ENCODE measurements at regions not wholly inside any gene's neighbourhood (a gene's known extent, or its start where the extent isn't known, plus 50 kb on each side); places are given as distances from the start of the nearest gene placed in this dataset.

DNA sequence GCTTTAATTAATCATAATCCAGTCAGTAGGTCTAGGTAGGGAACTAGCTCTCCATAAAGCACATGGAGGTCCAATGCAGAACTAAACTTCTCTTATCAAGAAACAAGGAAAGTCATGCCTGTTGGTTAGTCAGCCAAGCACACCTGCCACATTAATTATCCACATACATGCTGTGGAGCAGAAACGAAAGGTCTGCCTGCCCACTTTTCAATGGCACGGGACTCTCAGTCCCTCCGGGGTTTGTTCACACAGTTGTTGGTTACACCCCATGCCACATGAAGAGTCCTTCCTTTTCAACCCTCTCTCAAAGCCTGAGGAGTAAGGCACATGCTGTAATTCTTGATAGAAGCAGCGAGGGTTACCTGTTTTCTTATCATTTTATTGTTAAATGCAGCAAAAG is 1096.4 kb upstream of the MAP3K7 start:
- Histone ChIP-seq H3K36me3 (ENCODE audit: control insufficient read depth, insufficient read depth, low read length) (no peaks in the 10 kb centered on the region), H3K4me1 (ENCODE audit: control insufficient read depth, insufficient read depth, low read length) (no peaks in the 10 kb centered on the region), H3K9ac (ENCODE audit: low read length) (no peak overlapping the region), H3K27me3 (ENCODE audit: control insufficient read depth, insufficient read depth, low read length) (no peaks in the 10 kb centered on the region), H3K4me3 (ENCODE audit: low read length) (no peak overlapping the region), H3K27ac (ENCODE audit: low read depth, low read length) (no peak overlapping the region)

DNA sequence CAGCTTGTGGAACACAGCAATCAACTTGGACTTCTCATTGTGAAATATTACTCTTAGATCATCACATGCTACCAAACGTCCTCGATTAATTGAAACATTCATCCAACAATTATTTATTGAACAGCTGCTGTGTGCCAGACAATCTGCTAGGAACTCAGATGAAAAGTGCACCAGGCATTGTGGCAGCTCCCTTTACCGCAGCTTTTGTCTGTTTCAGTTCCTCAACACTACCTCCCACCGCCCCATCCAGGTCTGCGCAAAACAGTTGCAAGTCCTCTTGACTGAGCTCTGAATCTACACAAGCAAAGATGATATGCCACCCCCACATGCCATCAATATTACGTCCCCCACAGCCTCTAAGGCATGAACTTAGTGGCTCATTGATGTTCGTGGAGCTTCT is 1094.4 kb upstream of the MAP3K7 start:
- Histone ChIP-seq H3K36me3 (ENCODE audit: control insufficient read depth, insufficient read depth, low read length) (no peaks in the 10 kb centered on the region), H3K9ac (ENCODE audit: low read length) (no peak overlapping the region), H3K27me3 (ENCODE audit: control insufficient read depth, insufficient read depth, low read length) (no peaks in the 10 kb centered on the region), H3K4me1 (ENCODE audit: control insufficient read depth, insufficient read depth, low read length) (no peaks in the 10 kb centered on the region), H3K4me3 (ENCODE audit: low read length) (no peak overlapping the region), H3K27ac (ENCODE audit: low read depth, low read length) (no peak overlapping the region)

DNA sequence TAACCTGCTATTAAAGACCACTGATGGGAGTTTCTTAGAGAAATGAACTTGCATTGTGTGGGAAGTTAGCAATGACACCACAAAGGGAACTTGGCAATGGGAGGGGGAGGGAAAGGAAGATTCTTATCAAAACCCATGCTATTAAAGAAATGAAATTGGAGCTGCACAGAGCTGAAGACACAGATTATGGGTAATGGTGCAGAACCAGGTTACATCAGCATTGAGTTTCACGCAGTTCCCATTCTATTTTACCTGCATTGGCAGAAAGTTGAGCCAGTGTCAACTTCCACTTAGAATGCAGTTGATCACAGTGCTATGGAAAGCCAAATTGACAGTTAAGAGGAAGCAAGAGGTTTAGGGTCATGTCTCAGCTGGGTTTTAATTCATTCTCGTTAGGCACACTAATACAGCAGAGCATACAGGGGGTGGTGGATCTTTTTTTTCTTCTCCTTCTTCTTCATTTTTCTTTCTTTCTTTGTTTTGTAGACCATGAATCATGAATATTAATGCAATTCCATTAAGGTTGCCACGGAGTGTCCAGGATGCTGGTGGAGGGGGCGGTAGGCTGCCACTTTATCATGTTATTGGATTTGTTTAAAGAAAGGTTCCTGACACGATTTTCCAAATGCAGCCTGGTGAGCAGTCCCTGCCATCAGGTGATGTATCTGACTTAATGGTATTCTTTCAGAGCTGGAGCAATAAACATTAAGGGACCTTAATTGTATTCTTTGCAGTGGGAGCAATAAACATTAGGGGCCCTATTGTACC is 1092.0 kb upstream of the MAP3K7 start:
- Histone ChIP-seq H3K9ac (ENCODE audit: low read length) (no peak overlapping the region), H3K4me1 (ENCODE audit: control insufficient read depth, insufficient read depth, low read length) (no peaks in the 10 kb centered on the region), H3K27me3 (ENCODE audit: control insufficient read depth, insufficient read depth, low read length) (no peaks in the 10 kb centered on the region), H3K4me3 (ENCODE audit: low read length) (no peak overlapping the region), H3K36me3 (ENCODE audit: control insufficient read depth, insufficient read depth, low read length) (no peaks in the 10 kb centered on the region), H3K27ac (ENCODE audit: low read depth, low read length) (no peak overlapping the region)

DNA sequence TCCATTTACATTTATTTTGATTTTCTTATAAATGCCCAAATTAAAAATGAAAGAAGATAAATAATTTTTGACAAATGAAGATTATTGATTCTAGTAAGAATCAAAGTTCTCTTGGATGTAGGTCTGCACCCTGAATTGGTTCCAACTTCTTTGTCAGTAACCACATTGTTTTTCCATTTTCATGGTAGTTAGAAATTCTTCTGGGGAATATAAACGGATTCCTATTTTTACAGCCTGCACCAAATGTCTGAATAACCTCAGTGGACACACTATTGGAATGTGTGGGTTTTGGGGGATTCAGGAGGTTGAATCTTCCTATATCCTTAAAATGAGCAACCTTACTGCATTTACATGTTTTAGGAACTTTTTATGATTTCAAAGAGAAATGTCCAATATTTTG is 1085.3 kb upstream of the MAP3K7 start:
- H3K4me1 ChIP-seq (ENCODE audit: control insufficient read depth, insufficient read depth, low read length): no peaks in the 10 kb centered on the region
- no peak overlapping the region for H3K4me3 ChIP-seq (ENCODE audit: low read length)
- H3K27ac ChIP-seq (ENCODE audit: low read depth, low read length): no peak overlapping the region
- H3K36me3 ChIP-seq (ENCODE audit: control insufficient read depth, insufficient read depth, low read length): no peaks in the 10 kb centered on the region
- no peak overlapping the region for H3K9ac ChIP-seq (ENCODE audit: low read length)
- no peaks in the 10 kb centered on the region for H3K27me3 ChIP-seq (ENCODE audit: control insufficient read depth, insufficient read depth, low read length)

DNA sequence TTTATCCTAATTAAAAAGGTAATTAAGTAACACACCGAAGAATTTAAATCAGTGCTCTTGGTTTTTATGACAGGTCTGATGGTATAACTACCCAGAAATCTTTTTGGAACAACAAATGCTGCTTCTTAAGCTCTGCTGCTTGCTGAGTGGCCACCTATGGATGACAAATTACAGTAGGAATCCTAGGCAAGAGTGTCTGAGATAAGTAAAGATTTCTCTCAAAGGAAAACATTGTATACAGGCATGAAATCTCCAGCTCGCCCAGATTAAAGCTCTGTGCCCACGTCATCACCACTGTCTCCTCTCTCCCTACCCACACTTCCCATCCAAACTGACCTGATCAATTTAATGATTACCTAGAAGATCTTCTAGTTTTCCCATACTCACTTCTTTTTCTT is 1083.0 kb upstream of the MAP3K7 start:
- no peaks in the 10 kb centered on the region for H3K36me3 ChIP-seq (ENCODE audit: control insufficient read depth, insufficient read depth, low read length)
- H3K9ac ChIP-seq (ENCODE audit: low read length): no peak overlapping the region
- H3K27ac ChIP-seq (ENCODE audit: low read depth, low read length): no peak overlapping the region
- H3K4me3 ChIP-seq (ENCODE audit: low read length): no peak overlapping the region
- H3K4me1 ChIP-seq (ENCODE audit: control insufficient read depth, insufficient read depth, low read length): no peaks in the 10 kb centered on the region
- no peaks in the 10 kb centered on the region for H3K27me3 ChIP-seq (ENCODE audit: control insufficient read depth, insufficient read depth, low read length)

DNA sequence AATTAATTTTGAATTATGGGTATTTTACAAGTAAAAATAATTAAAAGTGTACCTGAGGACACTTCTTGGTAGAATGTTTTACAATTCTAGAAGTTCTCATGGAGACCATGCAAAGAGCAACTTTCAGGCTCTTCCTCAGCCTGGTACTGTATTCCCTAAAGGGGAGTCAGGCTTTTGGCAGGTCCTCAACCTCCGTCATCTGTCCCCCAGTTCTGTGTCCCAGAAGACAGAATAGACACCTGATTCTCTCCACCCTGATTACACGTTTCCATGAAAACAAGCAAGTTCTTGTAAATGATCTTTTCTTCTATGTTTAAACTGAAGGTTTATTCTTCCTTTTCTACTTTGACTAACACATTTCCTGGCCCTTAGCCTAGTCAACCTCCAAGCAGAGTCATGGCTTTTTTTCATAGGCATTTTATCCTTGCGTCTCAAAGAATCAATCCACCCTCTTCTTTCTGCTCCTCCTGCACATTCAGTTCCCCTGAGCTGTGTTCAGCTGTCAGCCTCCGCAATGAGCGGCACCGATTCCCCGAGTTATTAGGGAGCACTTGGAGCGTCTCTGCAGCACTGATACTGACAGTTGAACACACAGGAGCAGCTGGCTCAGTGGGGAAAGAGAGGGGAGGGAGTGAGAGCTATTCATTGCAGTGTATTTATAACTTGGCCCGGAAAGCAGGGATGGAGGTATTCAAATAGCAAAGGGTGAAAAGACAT is 1082.4 kb upstream of the MAP3K7 start:
- Histone ChIP-seq H3K4me1 (ENCODE audit: control insufficient read depth, insufficient read depth, low read length) (no peaks in the 10 kb centered on the region), H3K9ac (ENCODE audit: low read length) (no peak overlapping the region), H3K4me3 (ENCODE audit: low read length) (no peak overlapping the region), H3K27ac (ENCODE audit: low read depth, low read length) (no peak overlapping the region), H3K36me3 (ENCODE audit: control insufficient read depth, insufficient read depth, low read length) (no peaks in the 10 kb centered on the region), H3K27me3 (ENCODE audit: control insufficient read depth, insufficient read depth, low read length) (no peaks in the 10 kb centered on the region)

DNA sequence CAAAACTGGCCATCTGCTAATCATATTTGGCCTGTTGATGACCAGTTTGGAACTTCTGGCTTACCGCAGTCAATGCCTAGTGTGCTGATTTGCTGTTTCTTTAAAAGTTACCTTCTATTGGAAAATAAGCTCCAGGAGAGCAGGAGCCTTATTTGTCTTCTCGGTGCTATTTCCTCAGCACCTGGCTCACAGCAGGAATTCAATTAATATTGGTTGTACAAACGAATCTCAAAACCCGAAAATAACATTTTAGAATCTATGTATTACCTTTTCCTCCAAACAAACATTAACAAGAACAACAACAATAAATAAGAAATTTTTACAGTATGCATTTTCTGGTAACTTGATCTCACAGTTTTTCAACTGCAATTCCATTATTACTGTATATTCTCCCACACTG is 1080.7 kb upstream of the MAP3K7 start:
- H3K4me3 ChIP-seq (ENCODE audit: low read length): no peak overlapping the region
- H3K27me3 ChIP-seq (ENCODE audit: control insufficient read depth, insufficient read depth, low read length): no peaks in the 10 kb centered on the region
- H3K36me3 ChIP-seq (ENCODE audit: control insufficient read depth, insufficient read depth, low read length): no peaks in the 10 kb centered on the region
- no peaks in the 10 kb centered on the region for H3K4me1 ChIP-seq (ENCODE audit: control insufficient read depth, insufficient read depth, low read length)
- no peak overlapping the region for H3K9ac ChIP-seq (ENCODE audit: low read length)
- no peak overlapping the region for H3K27ac ChIP-seq (ENCODE audit: low read depth, low read length)

DNA sequence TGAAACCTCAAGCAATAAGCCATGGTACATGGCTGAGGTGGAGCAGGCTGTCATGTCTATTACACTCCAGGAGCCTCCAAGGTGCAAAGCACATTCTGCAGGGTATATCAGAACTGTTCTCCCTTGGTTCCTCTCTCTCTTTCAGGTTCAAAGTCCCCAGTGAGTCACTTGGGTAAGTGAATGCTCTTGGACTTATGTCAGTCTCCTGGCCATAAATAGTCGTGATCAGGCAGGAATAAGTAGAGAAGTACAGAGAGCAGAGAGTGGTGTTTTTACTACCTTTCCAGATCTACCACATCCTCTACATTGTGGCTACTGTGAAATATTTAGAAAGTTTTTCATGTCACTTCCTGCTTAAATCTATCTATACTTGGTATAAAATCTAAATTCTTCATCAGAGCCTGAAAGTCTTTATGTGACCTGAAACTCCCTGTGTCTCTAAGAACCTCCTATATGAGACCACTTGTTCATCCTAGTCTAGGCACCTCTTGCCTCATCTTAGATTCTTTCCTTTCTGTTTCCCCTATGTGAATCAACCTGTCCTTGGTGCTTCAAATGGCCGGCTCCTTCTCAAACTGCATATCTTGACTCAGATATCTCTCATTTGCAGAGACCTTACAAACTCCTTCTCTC is 1077.6 kb upstream of the MAP3K7 start:
- Histone ChIP-seq H3K4me3 (ENCODE audit: low read length) (no peak overlapping the region), H3K4me1 (ENCODE audit: control insufficient read depth, insufficient read depth, low read length) (no peaks in the 10 kb centered on the region), H3K27me3 (ENCODE audit: control insufficient read depth, insufficient read depth, low read length) (no peaks in the 10 kb centered on the region), H3K36me3 (ENCODE audit: control insufficient read depth, insufficient read depth, low read length) (no peaks in the 10 kb centered on the region), H3K27ac (ENCODE audit: low read depth, low read length) (no peak overlapping the region), H3K9ac (ENCODE audit: low read length) (no peak overlapping the region)

DNA sequence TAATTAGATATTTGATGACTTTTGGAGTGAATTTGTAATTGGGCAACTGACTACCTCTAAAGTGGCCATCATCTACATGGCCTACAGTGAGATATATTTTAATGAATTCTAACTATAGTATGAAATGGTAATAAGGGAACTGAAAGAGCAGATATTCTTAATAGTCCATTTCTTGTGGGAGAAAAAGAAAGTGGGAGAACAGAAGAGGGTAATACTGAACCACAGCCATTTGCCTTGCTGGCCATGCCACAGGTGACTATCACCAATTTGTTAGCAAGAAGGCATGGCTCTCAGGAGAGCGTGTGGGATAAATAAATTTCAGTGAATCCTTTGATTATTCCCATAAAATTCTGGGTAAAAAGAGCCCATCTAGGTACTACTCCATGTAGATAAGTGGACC is 1074.0 kb upstream of the MAP3K7 start:
- H3K4me1 ChIP-seq (ENCODE audit: control insufficient read depth, insufficient read depth, low read length): no peaks in the 10 kb centered on the region
- H3K27me3 ChIP-seq (ENCODE audit: control insufficient read depth, insufficient read depth, low read length): no peaks in the 10 kb centered on the region
- H3K4me3 ChIP-seq (ENCODE audit: low read length): no peak overlapping the region
- no peaks in the 10 kb centered on the region for H3K36me3 ChIP-seq (ENCODE audit: control insufficient read depth, insufficient read depth, low read length)
- H3K27ac ChIP-seq (ENCODE audit: low read depth, low read length): no peak overlapping the region
- H3K9ac ChIP-seq (ENCODE audit: low read length): no peak overlapping the region

DNA sequence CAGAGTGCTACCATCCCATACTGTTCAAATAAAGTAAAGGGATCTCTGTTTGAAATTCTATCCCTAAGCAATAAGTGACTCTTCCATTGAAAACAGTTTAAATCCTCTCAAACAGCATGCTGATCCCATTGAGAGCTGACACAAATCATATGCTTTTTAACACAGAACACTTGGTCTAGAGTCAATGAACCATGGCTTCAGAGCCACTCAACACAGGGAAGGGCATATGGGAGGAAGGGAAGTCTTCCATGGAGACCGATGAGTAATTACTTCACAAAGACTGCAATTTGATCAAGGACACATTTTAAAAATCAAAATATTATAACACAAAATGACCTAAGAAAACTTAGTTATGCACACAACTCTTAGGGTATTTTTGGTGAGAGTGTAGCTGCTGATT is 1073.0 kb upstream of the MAP3K7 start:
- no peaks in the 10 kb centered on the region for H3K27me3 ChIP-seq (ENCODE audit: control insufficient read depth, insufficient read depth, low read length)
- H3K9ac ChIP-seq (ENCODE audit: low read length): no peak overlapping the region
- no peaks in the 10 kb centered on the region for H3K4me1 ChIP-seq (ENCODE audit: control insufficient read depth, insufficient read depth, low read length)
- no peak overlapping the region for H3K27ac ChIP-seq (ENCODE audit: low read depth, low read length)
- H3K36me3 ChIP-seq (ENCODE audit: control insufficient read depth, insufficient read depth, low read length): no peaks in the 10 kb centered on the region
- no peak overlapping the region for H3K4me3 ChIP-seq (ENCODE audit: low read length)

DNA sequence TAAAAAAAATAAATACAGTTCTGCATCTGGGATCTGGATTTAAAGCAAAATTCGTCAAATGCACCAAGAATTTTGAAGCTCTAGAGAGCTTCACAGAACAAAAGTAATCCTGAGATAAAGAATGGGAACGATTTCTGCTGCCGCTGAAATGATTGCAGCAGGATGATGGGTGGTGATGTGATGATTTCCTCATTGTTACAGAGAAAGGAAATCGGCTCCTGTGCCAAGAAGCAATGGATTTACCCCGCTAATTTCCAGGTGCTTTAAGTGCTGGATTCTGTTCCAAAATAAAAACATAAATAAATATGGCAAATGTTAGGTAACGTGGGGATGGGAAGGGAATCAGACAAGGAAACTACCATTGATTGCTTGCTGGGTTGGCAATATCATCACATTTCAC is 1067.9 kb upstream of the MAP3K7 start:
- Histone ChIP-seq H3K27me3 (ENCODE audit: control insufficient read depth, insufficient read depth, low read length) (no peaks in the 10 kb centered on the region), H3K4me3 (ENCODE audit: low read length) (no peak overlapping the region), H3K9ac (ENCODE audit: low read length) (no peak overlapping the region), H3K27ac (ENCODE audit: low read depth, low read length) (no peak overlapping the region), H3K36me3 (ENCODE audit: control insufficient read depth, insufficient read depth, low read length) (no peaks in the 10 kb centered on the region), H3K4me1 (ENCODE audit: control insufficient read depth, insufficient read depth, low read length) (no peaks in the 10 kb centered on the region)

DNA sequence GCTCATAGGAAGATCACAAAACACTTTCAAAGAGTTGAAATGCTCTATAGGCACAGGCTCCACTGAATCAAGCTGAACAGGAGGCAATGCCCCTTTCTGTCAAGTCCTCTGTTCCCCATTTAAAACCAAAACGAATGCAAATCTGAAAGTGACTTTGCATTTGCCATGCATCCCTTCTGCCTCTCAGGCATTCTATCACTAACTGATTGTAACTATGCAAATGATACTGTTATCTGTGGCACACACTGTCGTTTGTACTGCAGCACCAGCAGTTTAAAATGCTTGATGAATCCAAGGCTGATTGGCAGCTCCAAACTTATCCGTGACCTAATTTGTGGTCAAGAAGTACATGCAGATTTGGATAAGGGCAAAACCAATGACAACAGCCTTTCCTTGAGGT is 1067.5 kb upstream of the MAP3K7 start:
- Histone ChIP-seq H3K27me3 (ENCODE audit: control insufficient read depth, insufficient read depth, low read length) (no peaks in the 10 kb centered on the region), H3K36me3 (ENCODE audit: control insufficient read depth, insufficient read depth, low read length) (no peaks in the 10 kb centered on the region), H3K4me1 (ENCODE audit: control insufficient read depth, insufficient read depth, low read length) (no peaks in the 10 kb centered on the region), H3K27ac (ENCODE audit: low read depth, low read length) (no peak overlapping the region), H3K4me3 (ENCODE audit: low read length) (no peak overlapping the region), H3K9ac (ENCODE audit: low read length) (no peak overlapping the region)

Measured in rectal smooth muscle tissue (tissue), 1 donor.